ENCODE measurements at regions not wholly inside any gene's neighbourhood (a gene's known extent, or its start where the extent isn't known, plus 50 kb on each side); places are given as distances from the start of the nearest gene placed in this dataset.

GRCh38 chr18:4748975-4749374 is 293.9 kb upstream of the DLGAP1 start:
- TF ChIP-seq, protein P1, sequence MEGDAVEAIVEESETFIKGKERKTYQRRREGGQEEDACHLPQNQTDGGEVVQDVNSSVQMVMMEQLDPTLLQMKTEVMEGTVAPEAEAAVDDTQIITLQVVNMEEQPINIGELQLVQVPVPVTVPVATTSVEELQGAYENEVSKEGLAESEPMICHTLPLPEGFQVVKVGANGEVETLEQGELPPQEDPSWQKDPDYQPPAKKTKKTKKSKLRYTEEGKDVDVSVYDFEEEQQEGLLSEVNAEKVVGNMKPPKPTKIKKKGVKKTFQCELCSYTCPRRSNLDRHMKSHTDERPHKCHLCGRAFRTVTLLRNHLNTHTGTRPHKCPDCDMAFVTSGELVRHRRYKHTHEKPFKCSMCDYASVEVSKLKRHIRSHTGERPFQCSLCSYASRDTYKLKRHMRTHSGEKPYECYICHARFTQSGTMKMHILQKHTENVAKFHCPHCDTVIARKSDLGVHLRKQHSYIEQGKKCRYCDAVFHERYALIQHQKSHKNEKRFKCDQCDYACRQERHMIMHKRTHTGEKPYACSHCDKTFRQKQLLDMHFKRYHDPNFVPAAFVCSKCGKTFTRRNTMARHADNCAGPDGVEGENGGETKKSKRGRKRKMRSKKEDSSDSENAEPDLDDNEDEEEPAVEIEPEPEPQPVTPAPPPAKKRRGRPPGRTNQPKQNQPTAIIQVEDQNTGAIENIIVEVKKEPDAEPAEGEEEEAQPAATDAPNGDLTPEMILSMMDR (IDR thresholded peaks at IDR 0.05; ENCODE audit: low read depth, low read length) = no peak
- Histone ChIP-seq H3K27me3 (no peaks in the 10 kb centered on the region), H3K4me1 (ENCODE audit: low read depth) (peaks cover 21% of the 10 kb centered on the region), H3K27ac (no peak overlapping the region), H3K4me3 (no peak overlapping the region), H3K36me3 (no peaks in the 10 kb centered on the region), H3K9me3 (ENCODE audit: low read depth) (no peaks in the 10 kb centered on the region)
- DNase-seq (ENCODE audit: low read depth in 1 of 2, low spot score in 1 of 2) = peak in 1 of 2 donors; percentile 14

DNA sequence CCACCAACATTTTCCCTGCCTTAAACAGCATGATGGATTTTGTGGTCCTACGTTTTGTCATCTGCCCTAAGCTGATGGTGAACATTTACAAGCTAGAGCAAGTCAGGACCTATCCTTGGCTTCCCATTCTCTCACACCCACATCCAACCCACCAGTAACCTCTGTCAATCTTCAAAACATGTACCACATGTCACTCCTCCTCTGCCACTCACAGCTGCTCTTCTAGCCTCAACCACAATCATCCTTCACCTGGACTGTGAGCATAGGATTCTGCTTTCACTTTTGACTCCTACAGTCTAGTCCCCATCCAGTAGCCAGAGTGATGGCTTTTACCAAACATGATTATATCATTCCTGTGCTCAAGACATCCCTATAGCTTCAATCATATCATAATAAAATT is 279.8 kb upstream of the DLGAP1 start:
- Histone ChIP-seq H3K9me3 (ENCODE audit: low read depth) (no peaks in the 10 kb centered on the region), H3K36me3 (no peaks in the 10 kb centered on the region), H3K4me1 (ENCODE audit: low read depth) (no peaks in the 10 kb centered on the region), H3K27ac (no peak overlapping the region), H3K27me3 (no peaks in the 10 kb centered on the region), H3K4me3 (no peak overlapping the region)
- no peak for DNase-seq (ENCODE audit: low read depth in 1 of 2, low spot score in 1 of 2)
- TF ChIP-seq, protein P1 (IDR thresholded peaks at IDR 0.05; ENCODE audit: low read depth, low read length) = no peak

- no peaks in the 10 kb centered on the region for H3K27me3 ChIP-seq
- no peaks in the 10 kb centered on the region for H3K4me1 ChIP-seq (ENCODE audit: low read depth)
- H3K27ac ChIP-seq = no peak overlapping the region
- no peaks in the 10 kb centered on the region for H3K36me3 ChIP-seq
- TF ChIP-seq, protein P1 (IDR thresholded peaks at IDR 0.05; ENCODE audit: low read depth, low read length) = no peak
- H3K9me3 ChIP-seq (ENCODE audit: low read depth) = no peaks in the 10 kb centered on the region
- DNase-seq (ENCODE audit: low read depth in 1 of 2, low spot score in 1 of 2) = no peak
- no peak overlapping the region for H3K4me3 ChIP-seq
Observed at GRCh38 chr18:4734021-4734420, 278.9 kb upstream of the DLGAP1 start.

DNA sequence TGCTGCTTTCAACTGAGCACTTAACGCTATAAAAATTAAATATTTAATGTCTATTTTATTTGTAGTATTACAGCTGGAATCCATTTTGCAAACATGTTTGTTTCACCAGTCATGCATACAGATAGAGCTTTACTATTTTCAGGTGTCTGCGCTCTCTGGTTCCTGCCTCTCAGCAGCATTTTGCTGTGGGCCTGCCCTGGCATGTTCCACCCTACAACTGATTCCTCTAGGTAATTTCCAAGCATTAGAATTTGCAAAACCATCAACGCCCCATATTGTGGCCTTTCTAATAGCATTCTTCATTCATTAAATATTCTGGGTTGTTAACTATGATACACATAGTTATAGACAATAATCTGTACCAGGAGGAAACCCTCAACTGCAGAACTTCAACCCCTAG is 266.4 kb upstream of the DLGAP1 start:
- no peaks in the 10 kb centered on the region for H3K27me3 ChIP-seq
- TF ChIP-seq, protein P1 (IDR thresholded peaks at IDR 0.05; ENCODE audit: low read depth, low read length) = no peak
- no peak for DNase-seq (ENCODE audit: low read depth in 1 of 2, low spot score in 1 of 2)
- H3K4me1 ChIP-seq (ENCODE audit: low read depth) = peaks cover 18% of the 10 kb centered on the region
- peak overlapping the region; percentile 41 for H3K27ac ChIP-seq
- no peaks in the 10 kb centered on the region for H3K36me3 ChIP-seq
- no peak overlapping the region for H3K4me3 ChIP-seq
- H3K9me3 ChIP-seq (ENCODE audit: low read depth) = no peaks in the 10 kb centered on the region

DNA sequence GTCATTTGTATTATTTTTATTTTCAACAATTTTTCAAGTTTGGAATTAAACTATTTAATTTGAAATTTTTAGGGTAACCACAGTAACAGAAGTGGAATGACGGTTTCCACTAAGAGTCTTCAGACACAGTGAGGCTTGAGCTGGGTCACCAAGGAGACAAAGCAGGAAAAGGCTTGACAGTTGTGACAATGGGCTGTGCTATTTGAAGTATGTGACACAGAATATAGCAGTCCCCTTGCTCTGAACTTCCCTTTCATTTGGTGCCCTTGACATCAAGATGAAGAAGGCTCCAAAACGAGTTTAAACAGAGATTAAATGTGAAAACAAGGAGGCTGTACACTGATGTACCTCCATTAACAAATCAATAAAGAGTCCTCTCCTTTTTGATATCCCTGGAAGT is 265.4 kb upstream of the DLGAP1 start:
- Histone ChIP-seq H3K36me3 (no peaks in the 10 kb centered on the region), H3K27me3 (no peaks in the 10 kb centered on the region), H3K9me3 (ENCODE audit: low read depth) (no peaks in the 10 kb centered on the region), H3K27ac (no peak overlapping the region), H3K4me3 (no peak overlapping the region), H3K4me1 (ENCODE audit: low read depth) (peaks cover 18% of the 10 kb centered on the region)
- TF ChIP-seq, protein P1 (IDR thresholded peaks at IDR 0.05; ENCODE audit: low read depth, low read length) = no peak
- DNase-seq (ENCODE audit: low read depth in 1 of 2, low spot score in 1 of 2) = peak in 1 of 2 donors; percentile 37

- peaks cover 29% of the 10 kb centered on the region for H3K4me1 ChIP-seq (ENCODE audit: low read depth)
- TF ChIP-seq, protein P1 (IDR thresholded peaks at IDR 0.05; ENCODE audit: low read depth, low read length) = no peak
- H3K4me3 ChIP-seq = no peak overlapping the region
- no peaks in the 10 kb centered on the region for H3K36me3 ChIP-seq
- no peak overlapping the region for H3K27ac ChIP-seq
- H3K9me3 ChIP-seq (ENCODE audit: low read depth) = no peaks in the 10 kb centered on the region
- no peaks in the 10 kb centered on the region for H3K27me3 ChIP-seq
- no peak for DNase-seq (ENCODE audit: low read depth in 1 of 2, low spot score in 1 of 2)
Observed at GRCh38 chr18:4705894-4706293, 250.8 kb upstream of the DLGAP1 start.

All from cardiac muscle cell (in vitro differentiated cells and primary cell).